DND-41 (cell line): ENCODE measurements at regions not wholly inside any gene's neighbourhood (a gene's known extent, or its start where the extent isn't known, plus 50 kb on each side); places are given as distances from the start of the nearest gene placed in this dataset.

ENCODE experiments used
- ATAC-seq: fragments of 200-7000 bp; cut with Tn5 transposase; 3 replicates; pipeline ENCODE4 v1.9.1; 2021; ENCODE audit warnings: low read depth; ENCODE audit not compliant: insufficient read depth
- DNase-seq: peaks from one replicate; pipeline ENCODE4 v3.0.0-alpha.2; 2020
- H2AFZ ChIP-seq: 2 replicates; pipeline ENCODE4 v1.6.0; 2012; ENCODE audit warnings: low read depth, low read length
- H3K27ac ChIP-seq: 2 replicates; pipeline ENCODE4 v1.5.1; 2012; ENCODE audit warnings: low read length, inconsistent platforms
- H3K27me3 ChIP-seq: fragments of 200-600 bp; sonication (generic); 2 replicates; pipeline ENCODE4 v1.6.0; 2012; ENCODE audit warnings: low read length, mild to moderate bottlenecking, inconsistent platforms; ENCODE audit not compliant: insufficient read depth, poor library complexity
- H3K36me3 ChIP-seq: 2 replicates; pipeline ENCODE4 v1.5.1; 2012; ENCODE audit warnings: low read length, inconsistent platforms; ENCODE audit not compliant: insufficient read depth
- H3K4me1 ChIP-seq: 2 replicates; pipeline ENCODE4 v1.5.1; 2012; ENCODE audit warnings: mild to moderate bottlenecking, low read length; ENCODE audit not compliant: insufficient read depth
- H3K4me2 ChIP-seq: 2 replicates; pipeline ENCODE4 v1.6.0; 2012; ENCODE audit warnings: mild to moderate bottlenecking, moderate library complexity, low read length, inconsistent platforms; ENCODE audit not compliant: insufficient read depth
- H3K4me3 ChIP-seq, 2 experiments: fragments of 200-600 bp in 1 of 2; shearing (Covaris generic) in 1 of 2; 2 replicates each; pipeline ENCODE4 v1.5.1; 2012 to 2016; ENCODE audit warnings: inconsistent platforms in 2 of 2, low read length in 2 of 2, mild to moderate bottlenecking in 2 of 2, low read depth in 1 of 2, moderate library complexity in 1 of 2
- H3K79me2 ChIP-seq: 2 replicates; pipeline ENCODE4 v1.6.0; 2012; ENCODE audit warnings: low read length, inconsistent platforms; ENCODE audit not compliant: insufficient read depth
- H3K9ac ChIP-seq: 2 replicates; pipeline ENCODE4 v1.6.0; 2012; ENCODE audit warnings: low read depth, mild to moderate bottlenecking, inconsistent platforms, low read length, moderate library complexity
- H3K9me3 ChIP-seq: 2 replicates; pipeline ENCODE4 v1.5.1; 2012; ENCODE audit warnings: low read length, moderate library complexity, mild to moderate bottlenecking, inconsistent platforms; ENCODE audit not compliant: insufficient read depth, severe bottlenecking
- H4K20me1 ChIP-seq: 2 replicates; pipeline ENCODE4 v1.6.0; 2012; ENCODE audit warnings: low read length; ENCODE audit not compliant: insufficient read depth
- CTCF ChIP-seq: IDR thresholded peaks from 2 replicates; pipeline ENCODE4 v1.5.1; 2012; ENCODE audit warnings: borderline replicate concordance, low read length, moderate library complexity, mild to moderate bottlenecking; ENCODE audit not compliant: poor library complexity, severe bottlenecking; ENCODE audit errors: extremely low read depth
- EZH2 ChIP-seq: IDR thresholded peaks from 3 replicates; pipeline ENCODE4 v1.6.1; 2012; ENCODE audit warnings: borderline replicate concordance, low read depth, mild to moderate bottlenecking, moderate library complexity, low read length, inconsistent platforms; ENCODE audit not compliant: severe bottlenecking

- TF ChIP-seq CTCF (no peak), EZH2 (no peak)
- Histone ChIP-seq H4K20me1 (no peaks in the 10 kb centered on the region), H3K27me3 (peaks cover 2% of the 10 kb centered on the region), H3K4me3 (no peak overlapping the region), H3K4me1 (no peaks in the 10 kb centered on the region), H3K36me3 (no peaks in the 10 kb centered on the region), H3K79me2 (no peaks in the 10 kb centered on the region), H3K4me2 (no peak overlapping the region), H3K9me3 (no peaks in the 10 kb centered on the region), H3K27ac (no peak overlapping the region), H3K9ac (no peak overlapping the region), H2AFZ (no peak overlapping the region)
- no peak for DNase-seq
- ATAC-seq = no peak
Measured at GRCh38 chr7:94109556-94109955, 105.4 kb upstream of the BET1 start.

- Histone ChIP-seq H3K27me3 (peaks cover under 1% of the 10 kb centered on the region), H4K20me1 (no peaks in the 10 kb centered on the region), H3K36me3 (no peaks in the 10 kb centered on the region), H3K4me3 (no peak overlapping the region), H3K4me1 (no peaks in the 10 kb centered on the region), H3K79me2 (no peaks in the 10 kb centered on the region), H3K9ac (no peak overlapping the region), H3K9me3 (no peaks in the 10 kb centered on the region), H3K27ac (no peak overlapping the region), H3K4me2 (no peak overlapping the region), H2AFZ (no peak overlapping the region)
- no peak for ATAC-seq
- no peak for DNase-seq
- no peak for TF ChIP-seq EZH2
- TF ChIP-seq CTCF = no peak
Measured at GRCh38 chr7:94111009-94111408, 106.9 kb upstream of the BET1 start.

DNA sequence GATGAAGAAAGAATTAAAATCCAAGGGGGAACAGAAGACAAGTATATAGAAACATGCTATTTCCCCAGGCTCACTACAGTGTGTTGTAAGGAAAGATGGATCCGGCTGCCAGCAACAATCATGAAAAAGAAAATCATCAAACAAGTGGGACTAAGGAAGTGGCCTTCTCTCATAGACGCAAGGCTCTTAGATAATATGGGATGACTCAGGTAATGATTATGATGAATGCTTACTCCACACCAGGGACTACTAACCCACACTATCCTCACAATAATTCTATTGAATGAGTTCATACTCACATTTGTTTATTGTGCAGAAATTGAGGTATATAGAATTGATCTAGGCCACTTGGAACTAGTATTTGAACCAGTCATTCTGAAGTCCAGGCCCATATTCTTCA is 111.2 kb upstream of the BET1 start:
- H2AFZ ChIP-seq = no peak overlapping the region
- no peak for ATAC-seq
- no peaks in the 10 kb centered on the region for H3K9me3 ChIP-seq
- no peak overlapping the region for H3K27ac ChIP-seq
- H3K79me2 ChIP-seq = no peaks in the 10 kb centered on the region
- no peak for DNase-seq
- H3K27me3 ChIP-seq = no peaks in the 10 kb centered on the region
- H3K4me3 ChIP-seq = no peak overlapping the region
- no peaks in the 10 kb centered on the region for H4K20me1 ChIP-seq
- H3K9ac ChIP-seq = no peak overlapping the region
- H3K4me1 ChIP-seq = no peaks in the 10 kb centered on the region
- no peak for TF ChIP-seq CTCF
- no peak for TF ChIP-seq EZH2
- no peak overlapping the region for H3K4me2 ChIP-seq
- no peaks in the 10 kb centered on the region for H3K36me3 ChIP-seq

GRCh38 chr7:94123136-94123535 is 119.0 kb upstream of the BET1 start:
- Histone ChIP-seq H3K27ac (no peak overlapping the region), H3K9me3 (no peaks in the 10 kb centered on the region), H3K4me1 (no peaks in the 10 kb centered on the region), H2AFZ (no peak overlapping the region), H3K4me2 (no peak overlapping the region), H4K20me1 (no peaks in the 10 kb centered on the region), H3K9ac (no peak overlapping the region), H3K27me3 (peaks cover 4% of the 10 kb centered on the region), H3K36me3 (no peaks in the 10 kb centered on the region), H3K79me2 (no peaks in the 10 kb centered on the region), H3K4me3 (no peak overlapping the region)
- ATAC-seq (no peak), DNase-seq (no peak)
- TF ChIP-seq CTCF = no peak
